HCEC 1CT (cell line): ENCODE measurements at regions not wholly inside any gene's neighbourhood (a gene's known extent, or its start where the extent isn't known, plus 50 kb on each side); places are given as distances from the start of the nearest gene placed in this dataset.
"Not testable (repeated sequence)": the region's sequence is repeated elsewhere in the genome, so short reads cannot be mapped to it uniquely, and the experiment has no call there.

Experiments used
- DNase-seq: peaks from one replicate; pipeline ENCODE4 v3.0.0-alpha.2; 2017

GRCh38 chr19:23470873-23471545 lies 75.7 kb upstream of the ZNF91 start:
- no peak for DNase-seq

- not testable (repeated sequence) for DNase-seq
Measured at GRCh38 chr19:23464349-23464748, 69.1 kb upstream of the ZNF91 start.

GRCh38 chr19:23461120-23461519 lies 65.8 kb upstream of the ZNF91 start:
- DNase-seq, result no peak

GRCh38 chr19:23460656-23461055 lies 65.4 kb upstream of the ZNF91 start:
- DNase-seq, result no peak
